HEK293 (cell line): ENCODE measurements at regions not wholly inside any gene's neighbourhood (a gene's known extent, or its start where the extent isn't known, plus 50 kb on each side); places are given as distances from the start of the nearest gene placed in this dataset.

Experiments
- CTCF ChIA-PET: fragments of 350-600 bp; formaldehyde crosslinking; extraction: SDS; loops from one replicate; lab custom pipeline; 2021; ENCODE audit warnings: antibody characterized with exemption; lab: Yijun Ruan, JAX
- POLR2A ChIA-PET: fragments of 300-600 bp; formaldehyde crosslinking; extraction: SDS; loops from one replicate; lab custom pipeline; 2020; ENCODE audit warnings: antibody characterized with exemption, inconsistent platforms; lab: Yijun Ruan, JAX
- H3K27ac ChIP-seq: fragments of 200-500 bp; sonication (Bioruptor generic); 2 replicates; pipeline ENCODE4 v1.5.1; 2014; ENCODE audit warnings: low read depth, low read length, control low read depth, inconsistent platforms; ENCODE audit errors: extremely low read depth
- H3K36me3 ChIP-seq, 2 experiments: fragments of 200-500 bp in 1 of 2; sonication (Bioruptor generic) in 1 of 2; 1 replicate in 1 of 2; 2 replicates in 1 of 2; pipeline ENCODE4 v1.5.1; 2014 to 2017; ENCODE audit warnings: inconsistent platforms in 2 of 2, low read length in 2 of 2; ENCODE audit not compliant: control insufficient read depth in 2 of 2, insufficient read depth in 1 of 2
- H3K4me1 ChIP-seq: fragments of 200-500 bp; sonication (Bioruptor generic); 2 replicates; pipeline ENCODE4 v1.5.1; 2014; ENCODE audit warnings: mild to moderate bottlenecking, low read length, inconsistent platforms; ENCODE audit not compliant: control insufficient read depth, insufficient read depth
- H3K4me3 ChIP-seq: 2 replicates; pipeline ENCODE4 v1.5.1; 2011; ENCODE audit warnings: low read depth, mild to moderate bottlenecking, control low read depth, low read length, moderate library complexity
- H3K9me3 ChIP-seq: fragments of 200-500 bp; sonication (Bioruptor generic); 2 replicates; pipeline ENCODE4 v1.5.1; 2014; ENCODE audit warnings: low read depth, low read length, inconsistent platforms; ENCODE audit not compliant: control insufficient read depth, insufficient read depth
- ATF2 ChIP-seq: fragments of 450-650 bp; formaldehyde crosslinking; IDR thresholded peaks from 2 replicates; pipeline ENCODE4 v1.5.1; 2016; ENCODE audit warnings: missing biosample characterization, missing genetic modification characterization, low read depth
- ELK4 ChIP-seq: IDR thresholded peaks from 2 replicates; pipeline ENCODE4 v1.6.1; 2011; ENCODE audit warnings: mild to moderate bottlenecking, low read depth, low read length, borderline replicate concordance
- HOXA7 ChIP-seq: sonication (generic); formaldehyde crosslinking; IDR thresholded peaks from 2 replicates; pipeline ENCODE4 v1.8.1; 2022; ENCODE audit warnings: missing genetic modification reagents, borderline replicate concordance
- HOXC10 ChIP-seq: sonication (generic); formaldehyde crosslinking; IDR thresholded peaks from 2 replicates; pipeline ENCODE4 v1.8.1; 2023; ENCODE audit warnings: mild to moderate bottlenecking, missing genetic modification reagents
- PRDM10 ChIP-seq: fragments of 450-650 bp; formaldehyde crosslinking; IDR thresholded peaks from 2 replicates; pipeline ENCODE4 v1.5.1; 2016; ENCODE audit warnings: missing biosample characterization, missing genetic modification characterization
- REST ChIP-seq: fragments of 450-650 bp; formaldehyde crosslinking; IDR thresholded peaks from 2 replicates; pipeline ENCODE4 v1.5.1; 2016; ENCODE audit warnings: missing biosample characterization, missing genetic modification characterization
- ZFP41 ChIP-seq: fragments of 450-650 bp; formaldehyde crosslinking; IDR thresholded peaks from 2 replicates; pipeline ENCODE4 v1.5.1; 2016; ENCODE audit warnings: missing biosample characterization, missing genetic modification characterization, borderline replicate concordance
- ZNF114 ChIP-seq: fragments of 450-650 bp; formaldehyde crosslinking; IDR thresholded peaks from 2 replicates; pipeline ENCODE4 v1.5.0; 2017; ENCODE audit warnings: missing biosample characterization, missing genetic modification characterization
- ZNF132 ChIP-seq: fragments of 450-650 bp; formaldehyde crosslinking; IDR thresholded peaks from 2 replicates; pipeline ENCODE4 v1.5.1; 2017; ENCODE audit warnings: missing biosample characterization, missing genetic modification characterization, borderline replicate concordance
- ZNF221 ChIP-seq: fragments of 450-650 bp; formaldehyde crosslinking; IDR thresholded peaks from 2 replicates; pipeline ENCODE4 v1.5.1; 2017; ENCODE audit warnings: missing biosample characterization, missing genetic modification characterization, borderline replicate concordance
- ZNF266 ChIP-seq: fragments of 450-650 bp; formaldehyde crosslinking; IDR thresholded peaks from 2 replicates; pipeline ENCODE4 v1.5.1; 2016; ENCODE audit warnings: missing biosample characterization, missing genetic modification characterization, low read depth
- ZNF426 ChIP-seq: fragments of 450-650 bp; formaldehyde crosslinking; IDR thresholded peaks from 2 replicates; pipeline ENCODE4 v1.5.1; 2017; ENCODE audit warnings: missing biosample characterization, missing genetic modification characterization, mild to moderate bottlenecking, inconsistent platforms, moderate library complexity
- ZNF623 ChIP-seq: fragments of 450-650 bp; formaldehyde crosslinking; IDR thresholded peaks from 2 replicates; pipeline ENCODE4 v1.5.1; 2016; ENCODE audit warnings: missing biosample characterization, missing genetic modification characterization
- ZNF629 ChIP-seq: fragments of 450-650 bp; formaldehyde crosslinking; IDR thresholded peaks from 2 replicates; pipeline ENCODE4 v1.5.1; 2017; ENCODE audit warnings: missing biosample characterization, missing genetic modification characterization
- ZNF76 ChIP-seq: fragments of 450-650 bp; formaldehyde crosslinking; IDR thresholded peaks from 2 replicates; pipeline ENCODE4; 2016; ENCODE audit warnings: low read depth, missing biosample characterization, missing genetic modification characterization, borderline replicate concordance
- ZNF791 ChIP-seq: fragments of 450-650 bp; formaldehyde crosslinking; IDR thresholded peaks from 2 replicates; pipeline ENCODE4 v1.5.1; 2016; ENCODE audit warnings: missing biosample characterization, missing genetic modification characterization
- ZNF843 ChIP-seq: fragments of 450-650 bp; formaldehyde crosslinking; IDR thresholded peaks from 2 replicates; pipeline ENCODE4 v1.5.1; 2016; ENCODE audit warnings: missing biosample characterization, missing genetic modification characterization

- no peak for TF ChIP-seq ZNF843 (tag by site-specific recombination)
These were observed 95.5 kb downstream of the MAP3K8 start (continued) for GRCh38 chr10:30529373-30529998.

- Histone ChIP-seq H3K9me3 (no peaks in the 10 kb centered on the region), H3K36me3 (no peaks in the 10 kb centered on the region), H3K4me1 (no peaks in the 10 kb centered on the region), H3K4me3 (no peak overlapping the region), H3K27ac (no peak overlapping the region)
- CTCF ChIA-PET, result no interaction called here
- POLR2A ChIA-PET, result no interaction called here
- TF ChIP-seq ZNF791, result no peak
- no peak for TF ChIP-seq ZNF221 (tag by site-specific recombination)
- TF ChIP-seq ZNF623, result no peak
- no peak for TF ChIP-seq ZNF76 (tag by site-specific recombination)
- no peak for TF ChIP-seq ATF2
- TF ChIP-seq ZNF426 (tag by site-specific recombination), result no peak
- TF ChIP-seq ZNF266 (tag by site-specific recombination), result no peak
- no peak for TF ChIP-seq ZFP41 (tag by site-specific recombination)
- no peak for TF ChIP-seq ELK4
- TF ChIP-seq HOXC10 (CRISPR knock-in tag), result no peak
- TF ChIP-seq PRDM10, result no peak
- TF ChIP-seq ZNF132 (tag by site-specific recombination), result no peak
These were observed 94.4 kb downstream of the MAP3K8 start for GRCh38 chr10:30528429-30528786.

GRCh38 chr10:30527623-30528428, 93.8 kb downstream of the MAP3K8 start:
- H3K4me1 ChIP-seq, result no peaks in the 10 kb centered on the region
- H3K36me3 ChIP-seq, result no peaks in the 10 kb centered on the region
- H3K9me3 ChIP-seq, result no peaks in the 10 kb centered on the region
- CTCF ChIA-PET, result interaction anchor here (0.6 kb wide), 1 partner anchor 118 kb away, joined by 3 read pairs; no protein-coding TSS in a partner anchor
- H3K4me3 ChIP-seq, result no peak overlapping the region
- POLR2A ChIA-PET, result no interaction called here
- no peak overlapping the region for H3K27ac ChIP-seq
- TF ChIP-seq ZNF114 (no peak), REST (tag by site-specific recombination) (no peak), HOXA7 (no peak), ZNF791 (no peak), ZNF629 (tag by site-specific recombination) (no peak)
